ENCODE measurements at regions not wholly inside any gene's neighbourhood (a gene's known extent, or its start where the extent isn't known, plus 50 kb on each side); places are given as distances from the start of the nearest gene placed in this dataset.

DNA sequence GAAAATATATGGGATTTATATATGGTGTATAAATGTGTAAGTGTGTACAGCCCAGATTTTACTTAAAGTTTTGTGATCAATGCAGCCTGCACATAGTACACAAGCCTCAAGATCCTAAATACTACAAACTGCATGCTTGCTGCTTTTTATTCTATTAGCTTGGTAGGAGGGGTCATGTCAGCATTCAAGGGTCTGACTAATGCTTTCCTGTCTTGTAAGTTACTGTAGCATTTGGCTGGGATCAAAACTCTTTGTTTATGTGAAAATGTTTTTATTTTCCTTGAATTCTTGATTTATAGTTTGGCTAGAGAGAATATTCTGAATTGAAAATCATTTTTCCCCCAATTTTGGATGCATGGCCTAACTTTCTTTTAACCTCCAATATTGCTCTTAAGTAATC, 370.9 kb downstream of the NSUN3 start:
- Histone ChIP-seq H3K36me3 (ENCODE audit: control insufficient read depth, insufficient read depth, low read length) (no peaks in the 10 kb centered on the region), H3K27me3 (replicated peaks; ENCODE audit: control insufficient read depth, insufficient read depth, low read length) (no peaks in the 10 kb centered on the region), H3K4me3 (replicated peaks; ENCODE audit: low read depth, low read length) (no peak overlapping the region)
- no peak for DNase-seq (ENCODE audit: extremely low read depth, insufficient read length)
- TF ChIP-seq, protein P1, sequence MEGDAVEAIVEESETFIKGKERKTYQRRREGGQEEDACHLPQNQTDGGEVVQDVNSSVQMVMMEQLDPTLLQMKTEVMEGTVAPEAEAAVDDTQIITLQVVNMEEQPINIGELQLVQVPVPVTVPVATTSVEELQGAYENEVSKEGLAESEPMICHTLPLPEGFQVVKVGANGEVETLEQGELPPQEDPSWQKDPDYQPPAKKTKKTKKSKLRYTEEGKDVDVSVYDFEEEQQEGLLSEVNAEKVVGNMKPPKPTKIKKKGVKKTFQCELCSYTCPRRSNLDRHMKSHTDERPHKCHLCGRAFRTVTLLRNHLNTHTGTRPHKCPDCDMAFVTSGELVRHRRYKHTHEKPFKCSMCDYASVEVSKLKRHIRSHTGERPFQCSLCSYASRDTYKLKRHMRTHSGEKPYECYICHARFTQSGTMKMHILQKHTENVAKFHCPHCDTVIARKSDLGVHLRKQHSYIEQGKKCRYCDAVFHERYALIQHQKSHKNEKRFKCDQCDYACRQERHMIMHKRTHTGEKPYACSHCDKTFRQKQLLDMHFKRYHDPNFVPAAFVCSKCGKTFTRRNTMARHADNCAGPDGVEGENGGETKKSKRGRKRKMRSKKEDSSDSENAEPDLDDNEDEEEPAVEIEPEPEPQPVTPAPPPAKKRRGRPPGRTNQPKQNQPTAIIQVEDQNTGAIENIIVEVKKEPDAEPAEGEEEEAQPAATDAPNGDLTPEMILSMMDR (IDR thresholded peaks at IDR 0.05; ENCODE audit: insufficient read depth, low read length, poor library complexity, severe bottlenecking) = no peak

DNA sequence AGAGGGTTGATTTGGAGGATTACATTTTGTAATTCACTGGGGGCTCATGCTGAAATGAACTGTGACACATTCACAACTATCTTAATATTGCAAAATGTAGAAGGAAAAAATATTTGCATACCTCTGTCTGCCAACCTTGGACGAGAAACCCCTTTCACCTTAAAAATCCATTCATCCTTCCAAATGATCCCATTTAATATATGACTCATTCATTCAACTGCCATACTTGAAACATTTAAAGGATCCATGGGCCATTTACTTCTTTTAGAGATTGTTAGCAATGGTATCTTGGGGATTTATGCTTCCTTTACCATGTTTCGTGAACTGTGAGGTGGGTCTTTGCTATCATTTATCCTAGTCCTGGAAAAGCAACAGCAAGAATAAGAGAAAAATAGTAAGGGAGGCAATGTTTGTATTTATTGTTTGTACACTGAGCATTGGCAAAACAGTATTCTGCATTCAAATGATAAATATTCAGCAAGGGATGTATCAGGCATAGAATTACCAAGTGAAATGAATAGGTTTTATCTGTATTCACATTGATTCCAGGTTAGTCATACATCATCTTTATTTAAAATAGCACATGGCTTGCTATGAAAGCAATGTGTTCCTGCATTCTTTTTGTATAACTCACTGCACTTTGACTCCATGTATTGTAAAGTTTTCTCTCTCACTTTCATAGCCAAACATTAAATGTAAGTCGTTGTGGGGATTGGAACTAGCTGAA, 378.1 kb downstream of the NSUN3 start:
- no peak for DNase-seq (ENCODE audit: extremely low read depth, insufficient read length)
- H3K36me3 ChIP-seq (ENCODE audit: control insufficient read depth, insufficient read depth, low read length) = no peaks in the 10 kb centered on the region
- H3K27me3 ChIP-seq (replicated peaks; ENCODE audit: control insufficient read depth, insufficient read depth, low read length) = no peaks in the 10 kb centered on the region
- TF ChIP-seq, protein P1 (IDR thresholded peaks at IDR 0.05; ENCODE audit: insufficient read depth, low read length, poor library complexity, severe bottlenecking) = no peak
- H3K4me3 ChIP-seq (replicated peaks; ENCODE audit: low read depth, low read length) = no peak overlapping the region

DNA sequence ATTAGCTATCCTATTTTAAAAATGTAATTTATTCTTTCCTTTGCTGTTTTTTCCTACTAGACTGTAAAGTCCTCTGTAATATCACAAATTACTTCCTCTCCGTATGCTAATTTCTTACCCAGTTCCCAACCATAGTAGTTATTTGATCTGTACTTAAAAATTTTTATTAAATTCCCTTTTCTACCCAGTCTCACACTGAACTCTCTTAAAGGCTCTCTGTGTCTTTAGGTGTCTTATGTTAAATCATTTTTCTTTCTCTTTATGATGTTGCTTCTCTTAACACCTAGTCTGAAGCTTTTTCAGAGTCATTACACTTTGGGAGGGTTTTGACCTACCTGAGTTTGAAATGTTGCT, 378.6 kb downstream of the NSUN3 start:
- no peaks in the 10 kb centered on the region for H3K27me3 ChIP-seq (replicated peaks; ENCODE audit: control insufficient read depth, insufficient read depth, low read length)
- H3K4me3 ChIP-seq (replicated peaks; ENCODE audit: low read depth, low read length) = no peak overlapping the region
- H3K36me3 ChIP-seq (ENCODE audit: control insufficient read depth, insufficient read depth, low read length) = no peaks in the 10 kb centered on the region
- DNase-seq (ENCODE audit: extremely low read depth, insufficient read length) = no peak
- TF ChIP-seq, protein P1 (IDR thresholded peaks at IDR 0.05; ENCODE audit: insufficient read depth, low read length, poor library complexity, severe bottlenecking) = no peak

DNA sequence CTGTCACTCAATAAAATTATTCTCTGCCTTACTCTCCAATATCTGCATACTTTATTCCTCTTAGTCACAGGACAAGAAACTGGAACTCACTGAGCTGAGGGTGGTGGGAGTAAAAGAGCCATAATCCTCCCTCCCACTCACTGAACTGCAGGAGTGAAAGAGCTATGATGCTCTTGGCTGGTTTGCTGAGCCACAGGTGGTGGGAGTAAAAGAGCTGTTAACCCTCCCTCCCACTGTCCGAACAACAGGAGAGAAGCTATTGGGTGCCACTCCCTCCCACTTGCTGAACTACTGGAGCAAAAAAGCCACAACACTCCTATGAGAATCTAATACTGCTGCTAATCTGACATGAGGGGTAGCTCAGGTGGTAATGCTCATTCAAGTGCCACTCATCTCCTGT, 391.0 kb downstream of the NSUN3 start:
- Histone ChIP-seq H3K4me3 (replicated peaks; ENCODE audit: low read depth, low read length) (no peak overlapping the region), H3K27me3 (replicated peaks; ENCODE audit: control insufficient read depth, insufficient read depth, low read length) (no peaks in the 10 kb centered on the region), H3K36me3 (ENCODE audit: control insufficient read depth, insufficient read depth, low read length) (no peaks in the 10 kb centered on the region)
- DNase-seq (ENCODE audit: extremely low read depth, insufficient read length) = no peak
- TF ChIP-seq, protein P1 (IDR thresholded peaks at IDR 0.05; ENCODE audit: insufficient read depth, low read length, poor library complexity, severe bottlenecking) = no peak

DNA sequence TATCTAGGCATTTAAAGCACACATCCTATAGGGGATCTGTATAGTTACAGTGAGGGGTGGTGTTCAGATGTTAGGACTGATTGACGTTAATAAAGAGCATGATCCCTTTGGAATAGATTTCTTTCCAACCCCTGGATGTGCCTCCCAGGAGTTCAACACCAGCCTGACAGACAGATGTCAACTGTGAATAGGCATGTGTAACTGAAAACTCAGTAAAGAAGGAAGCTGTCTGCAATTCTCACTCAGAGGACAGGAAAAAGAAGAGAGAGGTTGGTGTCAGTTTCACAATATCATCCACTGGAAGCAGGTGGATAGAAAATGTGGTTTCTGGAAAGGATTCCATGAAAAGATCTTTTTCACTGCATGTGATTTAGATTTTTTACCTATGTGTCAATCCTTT, 396.3 kb downstream of the NSUN3 start:
- H3K36me3 ChIP-seq (ENCODE audit: control insufficient read depth, insufficient read depth, low read length) = no peaks in the 10 kb centered on the region
- no peak overlapping the region for H3K4me3 ChIP-seq (replicated peaks; ENCODE audit: low read depth, low read length)
- no peaks in the 10 kb centered on the region for H3K27me3 ChIP-seq (replicated peaks; ENCODE audit: control insufficient read depth, insufficient read depth, low read length)
- TF ChIP-seq, protein P1 (IDR thresholded peaks at IDR 0.05; ENCODE audit: insufficient read depth, low read length, poor library complexity, severe bottlenecking) = no peak
- DNase-seq (ENCODE audit: extremely low read depth, insufficient read length) = no peak

DNA sequence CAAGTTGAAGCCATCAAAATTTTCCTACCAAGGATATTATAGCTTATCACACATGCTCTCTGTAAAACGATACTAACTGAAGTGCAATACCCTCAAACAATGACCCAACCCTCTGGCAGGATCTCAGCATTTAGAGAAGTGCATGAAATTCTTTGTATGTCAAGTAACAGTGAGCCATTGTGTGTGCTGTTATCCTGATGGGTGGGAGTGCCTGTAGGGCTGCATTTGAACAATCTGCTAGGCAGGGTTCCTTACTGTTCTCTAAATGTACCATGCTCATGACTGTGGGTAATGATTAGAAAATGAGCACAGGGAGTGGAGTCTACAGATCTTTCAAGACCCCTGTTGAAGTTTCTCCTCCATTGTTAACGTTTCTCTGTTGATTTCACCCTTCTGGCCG, 398.1 kb downstream of the NSUN3 start:
- Histone ChIP-seq H3K27me3 (replicated peaks; ENCODE audit: control insufficient read depth, insufficient read depth, low read length) (no peaks in the 10 kb centered on the region), H3K36me3 (ENCODE audit: control insufficient read depth, insufficient read depth, low read length) (no peaks in the 10 kb centered on the region), H3K4me3 (replicated peaks; ENCODE audit: low read depth, low read length) (no peak overlapping the region)
- TF ChIP-seq, protein P1 (IDR thresholded peaks at IDR 0.05; ENCODE audit: insufficient read depth, low read length, poor library complexity, severe bottlenecking) = no peak
- DNase-seq (ENCODE audit: extremely low read depth, insufficient read length) = no peak
